Right renal pelvis (tissue), 4 donors: ENCODE measurements at regions not wholly inside any gene's neighbourhood (a gene's known extent, or its start where the extent isn't known, plus 50 kb on each side); places are given as distances from the start of the nearest gene placed in this dataset.

Experiments used
- DNase-seq, 4 donors: peaks; one replicate each; pipeline ENCODE4 v3.0.0-alpha.2; 2013; ENCODE audit warnings: low read depth in 4 of 4, low spot score in 3 of 4, missing footprints in 1 of 4

GRCh38 chr5:60285910-60286309 lies 392.4 kb upstream of the PDE4D start:
- DNase-seq = no peak

DNA sequence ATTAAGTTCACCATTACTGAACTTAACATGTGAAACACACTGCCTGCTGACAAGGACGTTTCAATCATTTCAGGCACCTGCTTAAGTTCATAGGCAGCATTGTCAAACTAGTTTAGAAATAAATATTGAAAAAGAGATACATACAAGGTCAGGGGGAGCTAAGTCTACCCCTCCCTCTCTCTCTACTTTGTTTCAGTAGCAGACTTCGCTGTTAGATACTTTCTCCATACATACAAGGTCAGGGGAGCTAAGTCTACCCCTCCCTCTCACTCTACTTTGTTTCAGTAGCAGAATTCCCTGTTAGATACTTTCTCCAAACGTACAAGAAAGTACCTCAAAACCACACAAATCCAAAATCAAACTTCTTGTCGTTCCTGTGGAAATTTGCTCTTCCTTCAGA lies 387.4 kb upstream of the PDE4D start:
- no peak for DNase-seq

DNA sequence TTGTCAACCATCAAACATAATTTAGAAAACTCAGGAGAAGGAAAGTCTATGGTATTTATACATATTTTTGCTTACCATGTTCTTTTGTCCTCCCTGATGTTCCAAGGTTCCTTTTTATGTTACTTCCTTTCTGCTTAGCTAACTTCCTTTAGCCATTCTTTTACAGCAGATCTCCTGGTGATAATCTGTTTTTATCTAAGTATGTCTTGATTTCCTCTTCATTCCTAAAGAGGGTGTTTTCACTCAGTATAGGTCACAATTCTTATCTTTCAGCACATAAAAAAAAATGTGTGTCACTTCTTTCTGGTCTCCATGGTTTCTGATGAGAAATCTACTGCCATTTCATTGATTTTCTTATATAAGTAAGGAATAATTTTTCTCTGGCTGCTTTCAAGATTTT lies 384.4 kb upstream of the PDE4D start:
- no peak for DNase-seq

GRCh38 chr5:60274747-60275146 lies 381.2 kb upstream of the PDE4D start:
- DNase-seq = no peak

DNA sequence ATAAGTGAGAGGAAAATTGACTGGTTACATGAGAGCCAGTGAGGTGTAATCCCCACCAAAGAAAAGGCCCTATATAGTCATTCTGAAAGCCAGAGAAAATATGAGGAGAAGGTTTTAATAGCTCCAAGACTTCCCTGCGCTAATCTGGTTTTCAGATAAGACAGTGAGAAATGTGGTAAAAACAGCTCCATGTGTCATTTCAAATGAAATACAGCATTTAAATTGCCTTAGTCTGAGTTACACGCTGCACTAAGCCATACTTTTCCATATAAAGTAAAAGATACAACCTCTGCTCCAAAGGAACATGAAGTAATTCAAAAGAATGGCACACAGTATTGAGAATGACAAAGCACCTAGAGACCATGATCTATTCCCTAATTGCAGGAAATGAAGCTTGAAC lies 378.0 kb upstream of the PDE4D start:
- no peak for DNase-seq

DNA sequence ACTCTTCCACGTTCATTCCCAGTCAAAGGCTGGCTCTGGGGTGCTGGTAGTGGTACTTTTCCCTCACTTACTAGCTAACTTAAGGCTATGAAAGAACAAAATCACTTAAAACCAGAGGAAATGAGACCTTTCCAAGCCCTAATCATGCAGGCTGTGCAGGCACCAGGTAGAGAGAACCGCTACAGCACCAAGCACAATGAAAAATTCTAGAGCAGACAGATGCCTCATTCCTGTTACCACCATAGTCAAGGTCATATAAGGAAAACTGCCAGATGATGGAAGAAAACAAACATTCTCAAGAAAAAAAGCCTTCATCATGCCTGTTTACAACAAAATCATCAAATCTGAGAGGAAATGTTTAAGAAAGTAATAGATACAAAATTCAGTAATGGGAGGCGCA lies 374.4 kb upstream of the PDE4D start:
- DNase-seq = no peak

DNA sequence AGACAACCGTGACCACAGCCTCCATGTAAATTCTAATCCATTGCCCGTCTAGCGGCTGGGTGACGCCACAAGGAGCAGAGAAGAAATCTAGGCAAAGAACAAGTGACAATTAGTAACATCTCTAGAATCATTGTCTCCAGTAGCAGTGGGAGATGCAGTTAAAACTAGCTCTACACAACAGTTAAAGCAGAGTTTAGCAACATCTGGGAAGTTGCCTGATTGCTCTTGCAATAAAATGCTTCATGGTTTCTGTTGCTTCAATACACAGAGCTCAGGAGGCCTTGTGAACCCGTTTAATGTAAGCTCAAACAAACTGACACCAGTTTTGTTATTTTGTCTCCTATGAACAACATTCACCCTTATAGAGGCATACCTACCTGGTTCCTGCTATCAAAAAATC lies 369.8 kb upstream of the PDE4D start:
- DNase-seq = no peak

DNA sequence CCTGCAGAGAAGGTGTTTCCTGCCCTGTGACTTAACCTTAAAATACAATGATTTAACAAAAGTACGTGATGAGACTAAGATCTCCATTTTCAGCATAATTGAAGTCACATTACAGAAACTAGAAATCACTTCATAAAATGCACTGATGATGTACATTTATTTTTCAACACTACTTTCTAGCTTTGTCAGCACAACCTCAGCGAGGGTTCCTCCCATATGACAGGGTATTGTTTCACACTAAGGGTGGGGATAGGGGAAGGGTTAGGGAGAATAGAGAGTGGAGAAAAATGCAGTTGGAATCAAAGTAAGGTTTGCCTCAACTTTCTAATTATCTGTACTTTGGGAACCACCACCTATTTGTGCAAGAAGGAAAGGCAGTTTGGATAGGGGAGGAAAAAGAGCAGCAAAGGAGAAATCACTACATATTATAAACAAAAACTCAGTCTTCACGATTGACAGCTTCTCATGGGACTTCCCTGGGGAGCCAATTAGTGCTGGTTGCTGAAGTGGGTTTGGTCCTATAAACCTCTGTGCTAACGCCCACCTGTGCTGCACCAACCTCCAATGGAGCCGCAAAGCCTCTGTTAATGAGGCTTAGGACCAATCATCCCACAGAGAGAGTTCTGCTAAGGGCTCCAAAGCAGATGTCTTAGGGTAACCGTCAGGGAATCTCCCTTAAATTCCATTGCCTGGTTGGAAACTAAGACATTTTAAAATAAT lies 369.2 kb upstream of the PDE4D start:
- no peak for DNase-seq

DNA sequence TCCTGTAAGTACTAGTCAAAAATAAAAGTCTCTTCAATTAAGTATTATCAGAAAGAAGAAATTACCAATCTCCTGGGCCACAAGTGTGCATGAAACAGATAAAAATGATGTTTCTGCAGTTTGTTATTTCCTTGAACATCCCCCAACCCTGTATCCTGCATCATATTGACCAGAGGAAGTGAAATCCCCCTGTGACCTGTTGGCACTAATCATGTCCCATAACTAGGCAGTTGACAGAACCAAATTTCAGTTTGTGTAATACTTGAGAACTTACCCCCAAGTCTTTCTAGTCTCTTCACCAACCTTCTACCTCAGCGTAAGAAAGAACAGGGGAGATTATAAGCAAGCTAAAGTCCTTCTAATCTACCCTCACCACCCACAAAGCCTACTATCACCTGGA lies 368.2 kb upstream of the PDE4D start:
- no peak for DNase-seq

GRCh38 chr5:60260658-60261057 lies 367.1 kb upstream of the PDE4D start:
- DNase-seq = no peak

DNA sequence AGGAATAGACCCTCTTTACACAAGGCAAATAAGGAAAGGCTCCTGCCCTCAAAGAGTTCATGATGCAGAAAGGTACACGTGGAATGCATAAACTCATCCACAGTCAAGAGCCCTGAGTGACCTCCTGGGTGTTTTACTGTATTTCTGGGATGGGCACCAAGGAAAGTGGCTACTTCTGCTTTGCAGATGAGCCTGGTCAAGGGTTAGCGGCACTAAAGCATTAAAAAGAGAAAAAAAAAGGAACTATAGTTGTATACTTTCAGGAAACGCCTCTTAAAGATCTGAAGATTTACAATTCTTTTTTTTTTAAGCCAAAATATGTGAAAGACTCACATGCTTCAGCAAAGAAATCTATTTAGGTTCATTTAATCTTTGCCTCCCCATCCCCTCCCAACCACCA lies 366.2 kb upstream of the PDE4D start:
- no peak for DNase-seq

DNA sequence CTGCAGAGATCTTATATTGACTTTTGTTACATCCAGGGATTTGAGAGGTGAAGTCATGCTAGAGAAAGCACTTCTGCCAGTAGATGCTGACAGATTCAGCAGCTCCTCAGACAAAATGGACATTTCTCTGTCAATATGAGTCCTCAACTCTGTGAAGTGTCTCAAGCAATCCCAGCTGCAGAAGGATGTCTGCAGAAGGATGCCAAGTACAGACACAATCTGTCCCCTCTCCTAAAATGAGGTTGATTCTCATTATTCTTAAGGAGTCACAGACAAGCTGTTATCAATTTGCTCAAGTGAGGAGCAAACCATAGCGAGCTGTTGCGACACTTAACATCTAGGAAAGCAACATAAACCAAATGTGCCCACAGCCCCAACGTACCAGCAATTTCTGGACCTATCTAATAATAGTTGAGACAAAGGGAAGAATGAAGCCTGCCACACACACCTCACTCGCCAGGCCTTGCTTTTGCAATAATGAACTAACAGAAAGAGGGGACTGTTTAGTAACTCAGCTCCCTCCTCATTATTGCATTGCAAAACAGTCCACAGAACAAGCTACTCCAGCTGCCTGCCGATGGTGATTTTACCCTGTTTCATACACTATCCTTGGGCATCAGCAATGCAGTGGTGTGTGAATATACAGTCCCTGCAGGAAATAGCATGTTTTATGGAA lies 364.2 kb upstream of the PDE4D start:
- DNase-seq = no peak

- DNase-seq = no peak
These were observed 363.0 kb upstream of the PDE4D start for GRCh38 chr5:60256546-60256945.

GRCh38 chr5:60248901-60249300 lies 355.4 kb upstream of the PDE4D start:
- DNase-seq = no peak

DNA sequence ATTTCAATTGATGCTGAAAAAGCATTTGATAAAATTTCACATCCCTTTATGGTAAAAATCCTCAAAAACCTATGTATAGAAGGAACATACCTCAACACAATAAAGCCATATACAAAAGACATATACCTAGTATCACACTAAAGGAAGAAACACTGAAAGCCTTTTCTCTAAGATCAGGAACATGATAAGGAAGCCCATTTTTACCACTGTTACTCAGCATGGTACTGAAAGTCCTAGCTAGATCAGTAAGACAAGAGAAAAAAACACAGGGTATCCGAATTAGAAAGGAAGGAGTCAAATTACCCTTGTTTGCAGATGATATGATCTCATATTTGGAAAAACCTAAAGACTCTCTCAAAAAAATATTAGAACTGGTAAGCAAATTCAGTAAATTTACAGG lies 350.2 kb upstream of the PDE4D start:
- no peak for DNase-seq

DNA sequence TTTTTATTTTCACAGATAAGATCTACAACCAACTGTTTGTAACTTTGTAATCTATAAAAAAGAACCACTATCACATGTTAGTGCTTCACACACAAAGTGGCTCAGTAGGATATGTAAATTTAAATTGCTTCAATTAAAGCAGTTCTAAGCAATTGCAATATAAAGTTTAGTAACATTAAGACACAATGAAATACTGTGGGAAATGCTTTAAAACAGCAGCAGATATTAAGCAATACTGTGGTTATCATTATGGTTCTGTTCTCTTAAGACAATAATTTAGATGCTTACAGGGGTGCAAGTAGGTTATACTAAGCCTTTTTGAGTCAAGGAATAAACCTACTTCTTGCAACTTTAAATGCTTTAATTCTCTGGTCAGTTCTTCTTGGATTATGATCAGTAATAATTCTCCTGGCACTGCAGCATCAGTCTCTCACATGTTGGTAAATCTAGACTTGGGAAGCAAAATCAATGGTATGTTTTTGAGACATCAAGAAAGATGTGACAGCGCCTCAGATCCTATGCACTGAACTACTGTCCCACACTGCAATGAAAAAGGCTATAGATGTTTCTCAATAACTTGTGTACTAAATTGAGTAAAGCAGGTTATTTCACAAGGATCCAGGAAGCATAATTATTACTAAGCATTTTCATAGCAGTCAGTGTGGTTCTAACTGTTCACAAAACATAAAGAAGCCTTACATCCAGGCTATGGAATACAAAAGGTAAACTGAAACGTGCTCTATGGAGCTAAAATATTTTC lies 338.7 kb upstream of the PDE4D start:
- no peak for DNase-seq

GRCh38 chr5:60230456-60230855 lies 336.9 kb upstream of the PDE4D start:
- DNase-seq = no peak

- no peak for DNase-seq
These were observed 336.2 kb upstream of the PDE4D start for GRCh38 chr5:60229691-60230185.

GRCh38 chr5:60228676-60229075 lies 335.1 kb upstream of the PDE4D start:
- DNase-seq = no peak

GRCh38 chr5:60226128-60226527 lies 332.6 kb upstream of the PDE4D start:
- DNase-seq = no peak

- DNase-seq = no peak
These were observed 329.8 kb upstream of the PDE4D start for GRCh38 chr5:60223342-60223741.

- no peak for DNase-seq
These were observed 326.4 kb upstream of the PDE4D start for GRCh38 chr5:60219921-60220320.
